Prostate gland (tissue), 2 donors: ENCODE measurements at regions not wholly inside any gene's neighbourhood (a gene's known extent, or its start where the extent isn't known, plus 50 kb on each side); places are given as distances from the start of the nearest gene placed in this dataset.

ENCODE experiments used
- CTCF ChIP-seq, 4 experiments: fragments of 200-600 bp in 2 of 4; fragments of 450-650 bp in 2 of 4; sonication (generic) in 2 of 4; IDR thresholded peaks; 1 replicate in 3 of 4; 2 replicates in 1 of 4; pipeline ENCODE4 v1.5.1; 2016 to 2019; ENCODE audit warnings: antibody characterized with exemption in 4 of 4, mild to moderate bottlenecking in 2 of 4, moderate library complexity in 2 of 4
- POLR2AphosphoS5 ChIP-seq: sonication (generic); formaldehyde crosslinking; IDR thresholded peaks from one replicate; pipeline ENCODE4 v1.6.1; 2017; ENCODE audit warnings: antibody characterized with exemption

GRCh38 chr1:90309806-90310205, 314.9 kb downstream of the ZNF326 start:
- TF ChIP-seq POLR2AphosphoS5, result no peak
- TF ChIP-seq CTCF (IDR thresholded peaks at IDR 0.05), result no peak
